ENCODE measurements at regions not wholly inside any gene's neighbourhood (a gene's known extent, or its start where the extent isn't known, plus 50 kb on each side); places are given as distances from the start of the nearest gene placed in this dataset.

DNA sequence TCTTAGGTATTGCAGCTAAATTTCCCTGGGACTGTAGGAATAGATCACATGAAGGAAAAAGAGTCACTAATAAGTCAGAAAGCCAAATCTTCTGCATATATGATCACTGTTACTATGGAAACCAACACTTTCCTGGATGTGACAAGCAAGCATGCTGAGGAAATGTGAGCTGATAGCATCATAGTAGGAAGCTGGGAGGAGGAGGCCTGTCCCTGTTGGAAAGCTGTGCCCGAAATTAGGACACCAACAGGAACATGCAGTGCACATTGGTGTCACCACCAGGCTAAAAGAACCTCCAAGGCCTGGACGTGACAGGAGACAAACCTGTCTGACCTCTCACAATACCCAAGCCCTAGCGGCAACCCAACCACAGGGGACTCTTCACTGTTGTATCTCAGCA lies 181.9 kb upstream of the PCSK2 start:
- TF ChIP-seq FOS (IDR thresholded peaks at IDR 0.05; ENCODE audit: borderline replicate concordance, insufficient read depth, low read length) (no peak), POLR2AphosphoS5 (IDR thresholded peaks at IDR 0.05; ENCODE audit: insufficient read depth, low read depth, low read length) (no peak)
